Astrocyte (in vitro differentiated cells and primary cell): ENCODE measurements at regions not wholly inside any gene's neighbourhood (a gene's known extent, or its start where the extent isn't known, plus 50 kb on each side); places are given as distances from the start of the nearest gene placed in this dataset.

ENCODE experiments used
- CTCF ChIP-seq: IDR thresholded peaks from 2 replicates; pipeline ENCODE4 v1.5.1; 2011; ENCODE audit warnings: low read depth, mild to moderate bottlenecking, inconsistent platforms, low read length, moderate library complexity; ENCODE audit not compliant: insufficient read depth
- EZH2 ChIP-seq: IDR thresholded peaks from 2 replicates; pipeline ENCODE4 v1.6.1; 2012; ENCODE audit warnings: mild to moderate bottlenecking, low read length, inconsistent platforms; ENCODE audit not compliant: insufficient read depth

GRCh38 chr5:23451156-23451555 lies 56.3 kb upstream of the PRDM9 start:
- TF ChIP-seq CTCF (no peak), EZH2 (no peak)
